ENCODE measurements at regions not wholly inside any gene's neighbourhood (a gene's known extent, or its start where the extent isn't known, plus 50 kb on each side); places are given as distances from the start of the nearest gene placed in this dataset.

- TF ChIP-seq, protein P1, sequence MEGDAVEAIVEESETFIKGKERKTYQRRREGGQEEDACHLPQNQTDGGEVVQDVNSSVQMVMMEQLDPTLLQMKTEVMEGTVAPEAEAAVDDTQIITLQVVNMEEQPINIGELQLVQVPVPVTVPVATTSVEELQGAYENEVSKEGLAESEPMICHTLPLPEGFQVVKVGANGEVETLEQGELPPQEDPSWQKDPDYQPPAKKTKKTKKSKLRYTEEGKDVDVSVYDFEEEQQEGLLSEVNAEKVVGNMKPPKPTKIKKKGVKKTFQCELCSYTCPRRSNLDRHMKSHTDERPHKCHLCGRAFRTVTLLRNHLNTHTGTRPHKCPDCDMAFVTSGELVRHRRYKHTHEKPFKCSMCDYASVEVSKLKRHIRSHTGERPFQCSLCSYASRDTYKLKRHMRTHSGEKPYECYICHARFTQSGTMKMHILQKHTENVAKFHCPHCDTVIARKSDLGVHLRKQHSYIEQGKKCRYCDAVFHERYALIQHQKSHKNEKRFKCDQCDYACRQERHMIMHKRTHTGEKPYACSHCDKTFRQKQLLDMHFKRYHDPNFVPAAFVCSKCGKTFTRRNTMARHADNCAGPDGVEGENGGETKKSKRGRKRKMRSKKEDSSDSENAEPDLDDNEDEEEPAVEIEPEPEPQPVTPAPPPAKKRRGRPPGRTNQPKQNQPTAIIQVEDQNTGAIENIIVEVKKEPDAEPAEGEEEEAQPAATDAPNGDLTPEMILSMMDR (IDR thresholded peaks at IDR 0.05 in 4 of 5, conservative IDR thresholded peaks at IDR 0.05 in 1 of 5), result no peak
- no peak for TF ChIP-seq POLR2A (IDR thresholded peaks at IDR 0.05)
Measured at GRCh38 chr6:10230531-10230930, 184.3 kb downstream of the TFAP2A start.

Measured in gastrocnemius medialis (tissue), 4 donors.